ENCODE measurements at regions not wholly inside any gene's neighbourhood (a gene's known extent, or its start where the extent isn't known, plus 50 kb on each side); places are given as distances from the start of the nearest gene placed in this dataset.
"Not testable (repeated sequence)": the region's sequence is repeated elsewhere in the genome, so short reads cannot be mapped to it uniquely, and the experiment has no call there.

DNA sequence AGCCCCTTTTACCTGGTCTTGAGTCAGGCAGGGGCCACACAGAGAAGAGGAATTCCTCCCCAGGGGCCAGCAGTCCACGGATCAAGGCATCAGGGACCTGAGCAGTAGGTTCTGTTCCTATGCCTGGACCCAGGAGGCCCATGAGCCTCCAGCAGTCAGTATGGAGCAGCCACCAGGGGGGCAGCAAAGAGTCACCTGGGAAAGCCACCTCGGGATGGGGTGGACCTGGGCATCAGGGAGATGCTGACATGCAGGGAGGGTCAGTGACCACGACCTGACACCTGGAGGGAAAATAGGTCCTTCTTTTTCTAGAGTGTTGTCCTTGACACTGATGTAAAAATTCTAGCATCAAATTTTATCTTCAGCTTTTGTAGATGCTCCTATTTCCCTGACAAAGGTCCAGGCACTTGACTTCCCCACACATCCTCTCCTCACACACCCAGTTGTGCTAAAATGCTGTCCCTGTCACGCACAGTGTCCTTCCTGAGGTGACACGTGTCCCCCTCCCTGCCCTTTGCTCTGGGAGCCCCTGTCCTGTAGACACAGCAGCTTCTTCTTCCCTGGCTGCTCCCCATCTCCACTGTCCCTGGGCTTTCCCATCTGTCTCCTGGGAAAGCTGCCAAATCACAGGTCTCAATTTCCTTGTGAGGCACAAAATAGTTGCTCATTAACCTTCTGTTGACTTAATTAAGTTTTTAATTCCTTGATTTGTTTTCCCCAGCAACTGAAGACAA lies 70.0 kb upstream of the IGLL5 start:
- DNase-seq (ENCODE audit: low spot score) (no peak), ATAC-seq (peak; percentile 37)

DNA sequence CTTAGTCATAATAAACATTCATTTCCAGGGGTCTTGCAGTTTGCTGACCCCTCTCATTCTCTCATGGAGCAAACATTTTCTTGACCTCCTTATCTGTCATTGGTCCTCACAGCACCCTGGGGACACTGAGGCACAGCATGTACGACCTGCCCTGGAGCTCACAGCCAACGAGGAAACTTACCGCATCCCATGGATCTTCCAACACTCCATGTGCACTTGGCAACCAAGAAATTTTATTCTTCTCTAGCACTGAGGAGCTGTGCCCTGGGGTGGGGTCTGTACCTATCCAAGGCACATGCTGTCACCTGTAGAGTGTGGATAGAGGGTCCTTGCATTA lies 69.4 kb upstream of the IGLL5 start:
- ATAC-seq, result no peak
- DNase-seq (ENCODE audit: low spot score), result no peak

DNA sequence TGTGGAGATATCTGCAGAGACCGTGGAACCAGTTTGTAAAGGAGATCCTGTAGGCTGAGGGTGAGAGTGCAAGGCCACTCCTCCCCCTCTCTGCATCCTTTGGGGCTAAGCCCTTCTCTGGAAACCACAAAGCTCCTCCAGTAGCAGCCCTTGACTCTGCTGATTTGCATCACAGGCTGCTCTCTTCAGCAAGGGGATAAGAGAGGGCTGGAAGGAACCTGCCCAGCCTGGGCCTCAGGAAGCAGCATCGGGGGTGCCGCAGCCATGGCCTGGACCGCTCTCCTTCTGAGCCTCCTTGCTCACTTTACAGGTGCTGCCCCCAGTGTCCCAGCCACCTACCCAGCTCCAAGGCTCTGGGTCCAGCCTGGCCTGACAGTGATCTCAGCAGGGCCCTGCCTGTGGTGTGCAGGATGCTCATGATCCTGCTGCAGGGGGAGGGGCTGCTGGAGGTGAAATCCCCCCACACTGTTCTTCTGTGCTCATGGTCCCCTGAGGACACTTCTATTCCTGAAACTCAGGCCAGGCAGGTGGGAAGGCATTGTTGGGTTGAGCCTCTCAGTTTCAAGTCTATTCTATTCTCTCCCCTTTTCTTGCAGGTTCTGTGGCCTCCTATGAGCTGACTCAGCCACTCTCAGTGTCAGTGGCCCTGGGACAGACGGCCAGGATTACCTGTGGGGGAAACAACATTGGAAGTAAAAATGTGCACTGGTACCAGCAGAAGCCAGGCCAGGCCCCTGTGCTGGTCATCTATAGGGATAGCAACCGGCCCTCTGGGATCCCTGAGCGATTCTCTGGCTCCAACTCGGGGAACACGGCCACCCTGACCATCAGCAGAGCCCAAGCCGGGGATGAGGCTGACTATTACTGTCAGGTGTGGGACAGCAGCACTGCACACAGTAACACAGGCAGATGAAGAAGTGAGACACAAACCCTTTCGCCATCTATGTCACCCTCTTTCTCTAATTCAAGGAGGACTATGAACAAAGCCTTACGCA lies 68.5 kb upstream of the IGLL5 start:
- DNase-seq (ENCODE audit: low spot score) (no peak), ATAC-seq (no peak)

DNA sequence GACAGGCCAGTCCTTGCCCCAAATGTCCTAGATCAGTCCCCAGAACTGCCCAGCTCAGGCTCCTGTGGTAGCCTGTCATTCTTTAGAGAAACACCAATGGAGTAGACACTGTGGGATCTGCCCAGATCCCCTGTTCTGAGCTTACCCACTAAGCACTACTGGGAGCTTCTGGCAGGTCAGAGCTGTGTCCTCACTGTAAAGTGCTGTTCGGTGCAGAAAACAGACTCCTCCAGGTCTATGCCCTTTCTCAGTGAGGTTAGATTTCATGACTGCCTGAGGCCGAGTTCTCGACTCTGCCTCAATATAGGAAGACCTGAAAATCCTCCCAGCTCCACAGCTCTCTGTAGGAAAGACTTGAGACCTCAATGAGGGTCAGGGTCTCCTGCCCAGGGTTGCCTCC lies 67.5 kb upstream of the IGLL5 start:
- no peak for DNase-seq (ENCODE audit: low spot score)
- no peak for ATAC-seq

DNA sequence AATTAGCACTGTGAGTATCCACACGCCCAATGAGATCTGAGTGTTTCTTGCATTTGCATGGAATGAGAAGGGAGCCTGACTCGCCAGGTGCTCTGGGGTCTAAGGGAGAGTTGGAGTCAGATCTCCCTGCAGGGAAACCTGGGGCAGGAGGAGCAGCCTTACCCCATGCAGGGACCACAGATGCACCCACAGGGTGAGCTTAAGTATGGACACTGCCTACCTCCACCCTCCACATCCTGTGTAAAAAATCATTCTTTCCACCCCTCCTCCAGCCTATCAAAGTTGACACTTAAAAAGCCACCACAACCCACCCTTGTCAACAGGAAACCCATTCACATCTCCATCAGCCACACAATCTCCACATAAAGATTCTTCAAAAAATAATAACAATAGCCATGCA lies 67.0 kb upstream of the IGLL5 start:
- ATAC-seq, result no peak
- no peak for DNase-seq (ENCODE audit: low spot score)

DNA sequence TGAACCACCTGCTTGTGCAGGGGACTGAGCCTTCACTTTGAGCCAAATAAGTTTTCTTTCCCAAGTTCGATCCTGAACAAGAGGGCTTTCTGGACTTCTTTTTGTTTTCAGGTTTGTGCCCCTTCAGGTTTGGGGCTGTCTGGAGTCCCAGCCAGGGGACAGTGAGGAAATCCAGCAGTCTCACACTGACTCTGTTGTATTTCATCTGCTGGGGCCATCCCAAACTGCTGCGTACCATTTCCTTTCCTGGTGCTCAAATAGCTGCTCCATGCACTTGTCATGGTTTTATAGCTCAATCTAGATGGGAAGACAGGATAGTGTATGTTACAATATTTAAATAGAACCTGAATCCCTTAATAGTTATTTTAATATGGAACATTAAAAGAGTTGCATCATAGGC lies 66.3 kb upstream of the IGLL5 start:
- DNase-seq (ENCODE audit: low spot score) (no peak), ATAC-seq (no peak)

DNA sequence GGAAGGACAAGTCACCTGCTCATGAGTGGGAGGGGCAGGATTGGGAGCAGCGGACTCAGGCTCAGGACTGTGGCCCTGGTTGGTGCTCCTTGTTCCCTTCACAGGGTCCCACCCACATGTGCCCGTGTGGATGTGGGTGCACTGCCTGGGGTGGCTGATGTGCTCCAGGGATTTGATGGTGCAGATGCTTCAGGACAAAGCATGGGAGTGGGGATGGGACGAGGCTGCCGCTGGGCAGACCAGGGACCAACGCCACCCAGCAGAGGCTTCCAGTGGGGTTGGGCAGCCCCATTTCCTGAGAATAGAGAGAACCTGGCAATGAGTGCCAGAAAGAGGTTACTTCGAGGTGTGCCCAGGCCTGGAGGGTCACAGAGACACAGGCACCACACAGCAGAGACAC lies 65.5 kb upstream of the IGLL5 start:
- DNase-seq (ENCODE audit: low spot score), result no peak
- ATAC-seq, result no peak

DNA sequence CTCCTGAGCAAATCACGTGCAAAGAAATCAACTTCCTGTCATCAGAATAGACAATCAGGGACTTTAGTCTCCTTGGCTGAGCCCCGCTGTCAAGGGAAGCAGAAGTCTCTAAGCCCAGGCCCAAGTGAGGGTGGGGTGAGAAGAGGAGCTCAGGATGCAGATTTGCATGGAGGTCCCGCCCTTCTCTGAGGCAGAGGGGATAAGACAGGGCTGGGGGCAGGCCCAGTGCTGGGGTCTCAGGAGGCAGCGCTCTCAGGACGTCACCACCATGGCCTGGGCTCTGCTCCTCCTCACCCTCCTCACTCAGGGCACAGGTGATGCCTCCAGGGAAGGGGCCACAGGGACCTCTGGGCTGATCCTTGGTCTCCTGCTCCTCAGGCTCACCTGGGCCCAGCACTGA lies 65.1 kb upstream of the IGLL5 start:
- not testable (repeated sequence) for DNase-seq (ENCODE audit: low spot score); ATAC-seq

DNA sequence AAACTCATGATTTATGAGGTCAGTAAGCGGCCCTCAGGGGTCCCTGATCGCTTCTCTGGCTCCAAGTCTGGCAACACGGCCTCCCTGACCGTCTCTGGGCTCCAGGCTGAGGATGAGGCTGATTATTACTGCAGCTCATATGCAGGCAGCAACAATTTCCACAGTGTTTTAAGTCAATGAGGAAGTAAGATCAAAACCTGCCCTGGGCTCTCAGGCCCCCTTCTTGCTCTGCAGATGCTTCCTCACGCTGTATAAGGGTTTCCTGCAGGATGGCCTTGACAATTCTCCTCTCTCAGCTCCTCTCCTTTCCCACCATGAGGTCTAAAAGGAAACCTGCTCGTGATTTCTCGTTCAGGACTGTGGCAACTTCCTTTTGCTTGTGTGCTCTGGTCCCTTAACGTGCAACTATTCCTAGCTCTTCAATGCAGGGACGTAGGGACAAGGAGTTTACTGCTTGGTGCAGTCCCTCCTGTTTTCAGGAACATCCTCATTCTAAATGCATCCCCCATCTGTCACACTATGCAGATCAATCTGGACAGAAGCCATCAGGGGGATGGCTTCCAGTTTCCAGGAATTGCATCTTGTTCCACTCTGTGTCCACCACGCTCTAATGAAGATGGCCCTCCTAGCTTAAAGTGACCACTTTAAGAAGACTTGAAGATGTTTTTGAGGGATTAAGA lies 64.3 kb upstream of the IGLL5 start:
- no peak for DNase-seq (ENCODE audit: low spot score)
- ATAC-seq, result no peak

DNA sequence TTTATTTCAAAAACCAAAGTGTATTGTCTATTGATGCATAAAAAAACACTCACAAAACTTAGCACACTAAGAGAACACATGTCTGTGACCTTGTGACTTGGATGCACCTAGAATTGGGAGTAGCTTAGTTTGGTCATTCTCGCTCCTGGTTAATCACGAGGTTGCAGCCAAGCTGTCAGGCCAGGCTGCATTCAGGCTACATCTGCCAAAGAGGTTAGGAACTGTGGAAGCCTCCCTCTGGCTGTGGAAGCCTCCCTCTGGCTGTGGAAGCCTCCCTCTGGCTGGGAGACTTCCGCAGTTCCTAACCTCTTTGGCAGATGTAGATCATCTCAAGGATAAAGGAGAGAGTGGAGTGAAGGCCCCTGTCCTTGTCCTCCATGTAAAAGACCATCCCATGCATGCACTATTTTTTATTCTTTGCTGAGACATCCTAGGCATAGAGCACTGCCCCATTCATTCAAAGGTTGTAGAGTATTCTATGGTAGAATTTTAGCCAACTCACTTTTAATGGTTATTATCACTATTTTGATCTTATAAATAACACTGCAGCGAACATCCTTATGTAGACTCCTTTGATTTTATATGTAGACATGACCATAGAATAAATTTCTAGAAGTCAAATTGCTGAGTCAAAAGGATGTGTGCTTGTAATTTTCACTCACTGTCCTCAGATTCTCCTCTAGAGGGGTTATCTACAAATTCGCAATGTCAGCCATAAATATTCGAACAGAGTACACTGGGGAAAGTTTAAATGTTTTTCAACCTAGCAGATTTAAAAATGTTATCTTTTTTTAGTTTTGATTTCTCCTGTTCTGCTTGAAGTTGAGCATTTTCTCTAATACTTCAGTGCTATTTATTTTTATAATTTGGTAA lies 63.0 kb upstream of the IGLL5 start:
- ATAC-seq, result no peak
- no peak for DNase-seq (ENCODE audit: low spot score)

DNA sequence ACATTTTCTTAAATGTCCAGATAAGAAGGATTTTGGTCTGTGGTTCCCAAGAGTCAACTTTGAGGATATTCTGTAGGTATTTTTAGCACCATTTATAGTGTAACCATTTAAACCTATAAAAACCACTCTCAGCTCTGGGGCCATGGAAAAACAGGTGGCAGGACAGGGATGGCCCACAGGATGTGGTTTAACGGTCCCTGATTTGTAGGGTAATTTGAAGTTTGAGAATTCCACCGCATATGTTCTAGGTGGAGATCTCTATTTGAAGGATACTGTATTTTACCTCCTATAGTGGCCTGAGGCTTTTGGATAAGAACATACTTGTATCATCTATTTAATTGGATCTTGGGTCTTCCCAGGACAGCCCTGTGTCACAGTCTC lies 62.4 kb upstream of the IGLL5 start:
- ATAC-seq (no peak), DNase-seq (ENCODE audit: low spot score) (no peak)

DNA sequence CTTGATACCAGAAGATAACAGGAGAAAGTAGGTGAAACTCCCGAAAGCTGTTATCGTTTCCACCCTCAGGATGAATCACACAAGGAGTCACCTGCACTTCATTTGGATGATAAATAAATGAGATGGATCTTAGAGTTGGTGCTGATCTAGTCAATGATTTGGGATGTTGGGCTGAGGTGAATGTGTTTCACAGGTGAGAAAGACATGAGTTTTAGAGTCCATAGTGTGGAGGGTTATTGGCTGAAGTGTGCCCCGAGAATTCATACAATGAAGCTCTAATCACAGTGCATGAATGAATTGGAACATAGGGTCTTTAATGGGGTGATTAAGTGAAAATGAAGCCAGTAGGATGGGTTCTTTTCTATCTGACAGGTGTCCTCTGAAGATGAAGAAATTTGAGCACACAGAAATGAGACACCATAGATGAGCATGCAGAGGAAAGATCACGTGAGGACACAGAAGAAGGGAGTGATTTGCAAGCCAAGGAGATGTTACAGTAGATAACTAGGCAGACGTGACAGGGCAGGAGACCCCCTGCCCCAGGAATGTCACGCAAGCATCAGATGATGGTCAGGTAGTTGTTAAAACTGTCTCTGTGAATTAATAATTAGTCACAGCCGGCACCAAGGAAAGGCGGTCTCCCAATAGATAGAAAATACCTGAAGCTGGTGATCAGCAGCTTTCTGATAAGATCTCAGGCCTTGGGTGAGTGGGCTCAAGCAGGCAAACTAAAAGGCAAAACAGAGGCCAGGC lies 60.3 kb upstream of the IGLL5 start:
- ATAC-seq, result no peak
- DNase-seq (ENCODE audit: low spot score), result no peak

DNA sequence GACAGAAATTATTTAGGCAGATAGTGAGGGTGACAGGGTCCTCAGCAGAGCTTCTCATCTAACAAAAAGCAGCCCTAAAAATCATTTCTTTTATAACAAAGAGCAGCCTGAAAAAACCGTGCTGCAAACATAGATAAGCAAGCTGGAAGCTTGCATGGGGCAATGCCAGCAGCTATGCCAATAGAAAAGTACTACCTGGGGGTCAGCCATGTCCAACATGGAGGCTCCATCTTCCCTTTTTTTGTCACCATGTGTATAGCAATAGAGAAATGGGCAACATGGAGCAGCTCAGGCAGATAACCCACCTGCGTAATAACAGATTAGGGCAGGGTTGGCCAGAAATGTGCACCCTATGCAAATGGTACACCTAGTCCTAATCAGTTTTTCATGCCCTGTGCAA lies 57.4 kb upstream of the IGLL5 start:
- DNase-seq (ENCODE audit: low spot score) (no peak), ATAC-seq (no peak)

DNA sequence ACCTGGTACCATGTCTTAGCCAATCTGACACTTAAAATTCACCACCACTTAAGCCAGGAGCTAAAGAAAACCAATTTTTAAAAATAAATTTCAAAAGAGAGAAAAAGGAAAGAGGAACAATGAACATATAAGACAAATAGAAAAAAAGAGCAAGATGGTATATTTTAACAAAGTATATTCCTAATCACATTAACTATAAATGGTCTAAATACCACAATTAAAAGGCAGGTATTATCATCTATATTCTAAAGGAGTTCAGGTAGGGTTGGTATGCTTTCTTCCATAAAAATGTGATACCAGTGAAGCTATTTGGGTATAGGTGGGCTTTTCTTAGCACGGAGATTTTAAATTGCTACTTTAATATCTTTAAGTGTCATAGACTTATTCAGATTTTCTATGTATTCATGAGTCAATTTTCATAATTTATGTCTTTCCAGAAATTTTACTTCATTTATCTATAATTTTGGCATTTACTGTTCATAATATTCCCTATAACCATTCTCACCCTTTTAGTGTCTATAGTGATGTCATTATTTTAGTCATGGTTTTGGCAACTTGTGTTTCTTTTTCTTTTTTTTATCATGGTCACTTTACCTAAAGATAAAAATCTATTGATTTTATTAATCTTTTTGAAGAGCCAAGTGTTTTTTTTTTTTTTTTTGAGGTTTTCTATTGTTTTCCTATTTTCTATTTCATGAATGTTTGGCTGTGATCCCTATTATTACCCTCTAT lies 56.5 kb upstream of the IGLL5 start:
- ATAC-seq (no peak), DNase-seq (ENCODE audit: low spot score) (no peak)

DNA sequence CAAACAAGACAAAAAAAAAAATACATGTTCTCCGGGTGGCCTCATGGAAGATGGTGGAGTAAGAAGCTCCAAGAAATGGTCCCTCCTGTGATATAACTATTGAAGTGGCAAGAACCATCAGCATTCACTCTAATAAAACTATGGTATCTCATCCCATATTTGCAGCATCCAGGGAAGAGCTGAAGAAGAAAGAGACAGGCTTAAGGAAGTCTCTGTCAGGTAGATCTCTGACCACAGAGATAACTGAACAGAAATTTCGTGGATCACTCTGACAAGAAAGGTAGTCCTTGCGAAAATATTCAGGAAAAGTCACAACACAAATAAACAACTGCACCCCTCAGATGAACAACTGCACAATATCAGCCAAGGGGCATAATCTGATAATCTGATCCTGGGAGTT lies 54.6 kb upstream of the IGLL5 start:
- DNase-seq (ENCODE audit: low spot score) (no peak), ATAC-seq (no peak)

DNA sequence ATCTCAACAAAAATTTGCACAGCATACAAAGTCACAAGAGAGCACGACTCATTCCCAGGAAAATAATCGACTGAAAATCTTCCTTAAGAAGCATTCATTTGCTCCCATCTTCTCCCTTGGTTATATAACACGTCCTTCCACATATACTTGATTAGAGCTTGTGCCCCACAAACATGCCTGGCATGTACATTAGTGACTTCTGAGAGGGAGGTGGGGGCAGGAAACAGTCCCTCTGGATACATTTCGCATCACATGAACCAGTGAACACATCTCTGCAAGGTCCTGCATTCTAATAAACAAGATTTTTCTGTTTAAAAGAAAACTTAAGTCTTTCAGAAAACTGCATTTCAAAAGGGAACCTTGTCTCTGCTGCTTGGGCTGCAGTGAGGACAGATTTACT lies 54.1 kb upstream of the IGLL5 start:
- DNase-seq (ENCODE audit: low spot score) (no peak), ATAC-seq (no peak)

DNA sequence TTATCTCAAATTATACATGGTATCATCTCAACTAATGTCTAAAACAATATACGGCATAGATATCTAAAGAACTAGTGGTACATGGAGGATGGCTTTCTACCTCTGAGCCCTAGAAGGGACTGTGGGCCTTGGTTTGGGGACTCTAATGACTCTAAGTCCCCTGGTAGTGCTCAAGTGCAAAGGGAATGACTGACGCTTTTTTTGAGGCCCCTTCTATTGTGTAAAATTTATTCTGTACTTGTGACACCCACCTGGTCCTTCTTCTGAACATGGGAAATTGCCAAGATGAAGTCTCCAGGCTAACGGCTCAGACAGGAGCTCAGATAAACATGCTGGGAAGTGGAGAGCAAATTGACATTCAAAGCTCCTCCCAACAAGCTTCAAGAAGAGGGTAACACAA lies 53.4 kb upstream of the IGLL5 start:
- DNase-seq (ENCODE audit: low spot score) (no peak), ATAC-seq (no peak)

DNA sequence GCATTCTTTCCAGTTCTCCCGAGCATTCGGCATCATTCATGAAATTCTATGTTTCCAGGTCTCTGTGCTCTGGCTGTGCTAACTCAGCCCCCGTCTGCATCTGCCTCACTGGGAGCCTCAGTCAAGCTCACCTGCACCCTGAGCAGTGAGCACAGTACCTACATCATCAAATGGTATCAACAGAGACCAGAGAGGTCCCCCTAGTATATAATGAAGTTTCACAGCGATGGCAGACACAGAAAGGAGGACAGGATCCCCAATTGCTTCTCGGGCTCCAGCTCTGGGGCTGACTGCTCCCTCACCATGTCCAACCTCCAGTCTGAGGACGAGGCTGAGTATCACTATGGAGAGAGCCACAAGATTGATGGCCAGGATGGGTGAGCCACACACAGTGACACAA lies 52.8 kb upstream of the IGLL5 start:
- ATAC-seq, result no peak

DNA sequence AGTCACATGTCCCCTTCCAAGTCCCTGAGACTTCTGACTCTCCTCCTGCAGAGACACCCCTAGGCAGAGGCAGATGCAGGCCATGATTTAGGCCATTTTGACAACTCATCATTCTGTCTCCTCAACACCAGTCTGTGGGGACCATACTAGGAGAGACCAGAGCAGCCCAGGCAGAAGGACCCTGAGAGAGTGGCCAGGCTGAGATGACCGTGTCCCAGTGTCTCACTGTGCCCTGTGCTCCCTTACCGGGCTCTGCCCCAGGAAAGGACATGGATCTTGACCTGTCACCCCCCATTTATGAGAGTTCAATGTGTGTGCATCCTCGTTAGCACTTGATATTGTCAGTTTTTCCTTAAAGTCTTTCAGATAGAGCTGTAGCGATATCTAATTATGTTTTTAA lies 52.4 kb upstream of the IGLL5 start:
- no peak for ATAC-seq
- no peak for DNase-seq (ENCODE audit: low spot score)

More for the DNA sequence above, 52.8 kb upstream of the IGLL5 start:
- no peak for DNase-seq (ENCODE audit: low spot score)
